Body of pancreas (tissue), 4 donors: ENCODE measurements at regions not wholly inside any gene's neighbourhood (a gene's known extent, or its start where the extent isn't known, plus 50 kb on each side); places are given as distances from the start of the nearest gene placed in this dataset.

ENCODE experiments used
- POLR2A ChIP-seq, 3 donors: fragments of 450-650 bp; IDR thresholded peaks; one replicate each; pipeline ENCODE4 v1.6.1; 2016; ENCODE audit warnings: antibody characterized with exemption in 3 of 3, mild to moderate bottlenecking in 2 of 3
- TF ChIP-seq, protein P1 (sequence below), 7 experiments: fragments of 450-650 bp in 4 of 7; fragments of 200-600 bp in 3 of 7; sonication (generic) in 3 of 7; IDR thresholded peaks; one replicate each; pipeline ENCODE4 v1.5.1; 2016 to 2019; ENCODE audit warnings: antibody characterized with exemption in 7 of 7

DNA sequence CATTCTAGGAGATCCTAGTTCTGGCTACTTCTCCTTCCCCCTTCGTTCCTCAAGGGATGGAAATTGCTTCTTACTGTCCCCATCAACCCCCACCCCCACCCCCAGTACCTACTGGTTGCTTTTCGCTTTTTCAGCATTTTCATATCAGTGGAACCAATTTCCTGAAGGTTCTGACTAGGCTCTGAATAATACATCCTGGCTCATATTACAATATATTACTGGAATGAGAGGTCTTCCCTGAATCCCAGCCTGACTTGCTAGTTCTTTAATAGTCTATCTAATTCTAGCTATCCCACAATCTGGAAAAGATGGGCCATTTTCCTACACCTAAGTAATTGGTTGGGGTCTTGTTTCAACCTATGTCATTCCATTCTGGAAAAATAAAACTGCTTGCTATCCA, 207.4 kb downstream of the COG6 start:
- TF ChIP-seq, protein P1, sequence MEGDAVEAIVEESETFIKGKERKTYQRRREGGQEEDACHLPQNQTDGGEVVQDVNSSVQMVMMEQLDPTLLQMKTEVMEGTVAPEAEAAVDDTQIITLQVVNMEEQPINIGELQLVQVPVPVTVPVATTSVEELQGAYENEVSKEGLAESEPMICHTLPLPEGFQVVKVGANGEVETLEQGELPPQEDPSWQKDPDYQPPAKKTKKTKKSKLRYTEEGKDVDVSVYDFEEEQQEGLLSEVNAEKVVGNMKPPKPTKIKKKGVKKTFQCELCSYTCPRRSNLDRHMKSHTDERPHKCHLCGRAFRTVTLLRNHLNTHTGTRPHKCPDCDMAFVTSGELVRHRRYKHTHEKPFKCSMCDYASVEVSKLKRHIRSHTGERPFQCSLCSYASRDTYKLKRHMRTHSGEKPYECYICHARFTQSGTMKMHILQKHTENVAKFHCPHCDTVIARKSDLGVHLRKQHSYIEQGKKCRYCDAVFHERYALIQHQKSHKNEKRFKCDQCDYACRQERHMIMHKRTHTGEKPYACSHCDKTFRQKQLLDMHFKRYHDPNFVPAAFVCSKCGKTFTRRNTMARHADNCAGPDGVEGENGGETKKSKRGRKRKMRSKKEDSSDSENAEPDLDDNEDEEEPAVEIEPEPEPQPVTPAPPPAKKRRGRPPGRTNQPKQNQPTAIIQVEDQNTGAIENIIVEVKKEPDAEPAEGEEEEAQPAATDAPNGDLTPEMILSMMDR (IDR thresholded peaks at IDR 0.05) = no peak
- no peak for TF ChIP-seq POLR2A (IDR thresholded peaks at IDR 0.05)
